ENCODE measurements at regions not wholly inside any gene's neighbourhood (a gene's known extent, or its start where the extent isn't known, plus 50 kb on each side); places are given as distances from the start of the nearest gene placed in this dataset.
A peak's percentile ranks its signal among the peaks of the same experiment; 100 is the strongest.
"Not testable (repeated sequence)": the region's sequence is repeated elsewhere in the genome, so short reads cannot be mapped to it uniquely, and the experiment has no call there.

DNA sequence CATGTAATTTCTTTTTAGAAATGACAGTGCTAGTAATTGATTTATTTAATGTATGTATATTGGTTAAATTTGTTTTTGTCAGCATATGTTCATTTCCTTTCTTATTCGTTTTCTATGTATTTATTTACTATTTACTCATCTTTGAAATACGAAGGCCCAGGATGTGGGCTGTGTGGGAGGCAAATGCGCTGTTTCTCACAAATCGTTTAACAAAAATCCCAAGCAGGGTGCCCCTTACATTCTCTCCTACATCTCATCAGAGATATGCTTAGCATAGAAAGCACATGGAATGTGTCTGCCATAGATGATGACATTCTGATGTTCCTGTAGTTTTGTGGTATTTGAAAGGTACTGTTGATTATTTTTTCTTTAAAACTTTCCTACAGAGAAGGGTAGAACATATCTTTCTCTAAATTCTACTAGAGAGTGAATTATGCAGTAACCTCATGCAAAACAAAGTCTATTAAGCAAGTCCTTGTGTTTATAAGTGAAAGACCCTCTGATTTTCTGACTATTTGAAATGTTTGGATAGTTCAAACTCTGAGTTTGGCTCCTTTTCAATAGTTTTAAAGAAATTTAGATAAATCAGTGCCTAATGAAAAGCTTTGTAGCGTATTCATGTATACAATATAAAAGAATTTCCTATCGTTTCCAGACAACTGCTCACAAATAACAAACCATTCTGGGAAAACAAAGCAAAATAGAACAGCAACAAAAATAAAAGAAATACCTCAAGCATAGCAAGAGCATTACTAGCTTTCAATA is 111.1 kb upstream of the VGLL3 start:
- DNase-seq, result no peak

DNA sequence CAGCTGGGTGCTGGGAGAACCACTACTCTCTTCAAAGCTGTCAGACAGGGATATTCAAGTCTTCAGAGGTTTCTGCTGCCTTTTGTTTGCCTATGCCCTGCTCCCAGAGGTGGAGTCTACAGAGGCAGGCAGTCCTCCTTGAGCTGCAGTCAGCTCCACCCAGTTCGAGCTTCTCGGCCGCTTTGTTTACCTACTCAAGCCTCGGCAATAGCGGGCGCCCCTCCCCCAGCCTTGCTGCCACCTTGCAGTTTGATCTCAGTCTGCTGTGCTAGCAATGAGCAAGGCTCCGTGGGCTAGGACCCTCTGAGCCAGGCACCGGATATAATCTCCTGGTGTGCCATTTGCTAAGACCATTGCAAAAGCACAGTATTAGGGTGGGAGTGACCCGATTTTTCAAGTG is 106.8 kb upstream of the VGLL3 start:
- not testable (repeated sequence) for DNase-seq

DNA sequence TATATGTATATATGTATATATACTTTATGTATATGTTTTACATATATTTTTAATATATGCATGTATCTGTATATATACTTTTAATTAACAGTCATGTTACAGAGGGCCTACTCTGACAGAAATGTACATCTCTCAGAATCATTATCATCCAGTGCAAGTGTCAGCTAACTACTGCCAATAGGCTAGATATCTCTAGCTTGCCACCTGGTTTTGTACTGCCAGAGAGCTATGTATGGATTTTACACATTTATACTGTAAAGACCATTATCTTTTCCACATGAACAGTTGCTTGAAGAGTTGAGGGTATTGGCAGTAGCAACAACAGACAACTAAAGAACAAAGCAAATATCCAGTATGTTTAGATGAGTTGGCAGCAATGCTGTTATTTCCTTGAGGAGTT is 99.7 kb upstream of the VGLL3 start:
- DNase-seq, result no peak

DNA sequence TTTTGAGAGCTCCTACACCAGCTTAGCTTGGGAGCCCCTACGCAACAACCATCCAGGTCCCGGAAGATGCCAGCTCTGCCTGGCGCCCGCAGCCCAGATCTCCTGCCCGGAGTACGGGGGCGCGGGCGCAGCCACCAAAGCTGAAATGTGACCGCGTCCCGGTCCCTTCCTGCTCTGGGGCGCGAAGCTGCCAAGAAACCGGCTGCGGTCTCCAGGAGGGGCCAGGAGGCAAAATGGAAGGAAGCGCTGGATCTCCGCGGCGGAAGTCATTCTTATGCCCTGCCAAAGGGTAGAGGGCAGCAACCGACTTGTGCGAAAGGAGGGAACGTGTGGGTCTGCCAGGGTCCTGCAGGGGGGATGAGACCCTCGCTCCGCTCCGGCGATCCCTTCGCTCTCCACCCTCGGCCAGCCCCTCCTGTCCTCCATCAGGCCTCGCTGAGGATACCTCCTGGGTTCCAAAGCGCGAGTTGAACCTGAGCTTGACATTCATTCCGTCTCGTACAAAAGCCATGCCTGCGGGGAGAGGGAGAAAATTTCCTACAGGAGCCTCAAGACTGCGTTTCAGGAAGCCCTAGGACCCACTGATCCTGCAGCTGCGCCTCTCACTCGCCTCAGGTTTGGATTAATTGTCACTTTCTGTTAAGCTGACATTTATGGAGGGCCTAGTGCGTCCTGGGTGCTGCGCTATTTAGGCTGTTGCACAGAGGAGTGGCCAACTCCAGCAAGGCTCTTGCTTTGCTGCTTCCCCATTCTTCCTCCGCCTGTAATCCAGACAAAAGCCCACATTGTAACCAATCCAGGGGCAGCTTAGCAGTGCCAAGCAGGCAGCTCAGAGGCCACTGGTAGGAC is 98.3 kb upstream of the VGLL3 start:
- DNase-seq, result peak in 1 of 6 experiments; percentile 2

DNA sequence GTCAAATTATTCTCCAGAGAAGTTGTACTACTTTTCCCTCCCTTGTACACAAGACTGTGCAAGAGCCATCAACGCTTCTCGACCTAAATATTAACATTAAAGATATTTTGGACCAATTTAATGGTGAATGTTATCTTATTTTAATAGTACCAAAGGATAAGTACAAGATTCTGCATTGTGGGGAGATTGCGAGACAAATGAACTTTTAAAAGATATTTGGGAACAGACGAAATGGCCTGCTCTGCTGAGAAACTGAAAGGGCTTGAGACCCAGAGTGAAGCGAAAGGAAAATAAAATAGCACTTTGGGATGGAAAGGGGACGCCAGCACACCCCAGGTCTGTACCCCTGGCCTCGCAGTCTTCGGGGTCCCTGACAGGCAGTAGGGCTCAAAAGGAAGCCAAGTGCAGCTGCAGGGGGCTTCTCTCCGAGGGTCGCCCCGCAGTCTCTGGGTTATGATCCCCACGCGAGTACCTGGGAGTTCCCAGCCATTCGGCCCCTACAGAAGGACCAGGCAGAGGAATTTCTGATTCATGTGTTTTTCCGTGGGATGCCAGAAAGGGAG is 97.6 kb upstream of the VGLL3 start:
- DNase-seq, result no peak

DNA sequence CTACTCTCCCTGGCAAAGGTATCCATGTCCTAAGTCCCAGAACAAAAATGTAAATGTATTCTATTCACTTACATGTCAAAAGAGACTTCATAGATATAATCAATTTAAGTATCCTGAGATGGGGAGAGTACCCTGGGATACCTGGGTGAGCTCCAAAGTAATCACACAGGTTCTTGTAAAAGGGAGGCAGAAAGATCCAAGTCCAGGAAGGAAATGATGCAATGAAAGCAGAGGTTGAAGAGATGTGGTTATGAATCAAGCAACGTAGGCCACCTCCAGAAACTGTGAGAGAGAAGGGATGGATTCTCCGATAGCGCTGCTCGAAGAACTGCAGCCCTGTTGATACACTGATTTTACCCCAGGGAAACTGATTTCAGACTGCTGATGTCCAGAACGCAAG is 93.9 kb upstream of the VGLL3 start:
- no peak for DNase-seq

DNA sequence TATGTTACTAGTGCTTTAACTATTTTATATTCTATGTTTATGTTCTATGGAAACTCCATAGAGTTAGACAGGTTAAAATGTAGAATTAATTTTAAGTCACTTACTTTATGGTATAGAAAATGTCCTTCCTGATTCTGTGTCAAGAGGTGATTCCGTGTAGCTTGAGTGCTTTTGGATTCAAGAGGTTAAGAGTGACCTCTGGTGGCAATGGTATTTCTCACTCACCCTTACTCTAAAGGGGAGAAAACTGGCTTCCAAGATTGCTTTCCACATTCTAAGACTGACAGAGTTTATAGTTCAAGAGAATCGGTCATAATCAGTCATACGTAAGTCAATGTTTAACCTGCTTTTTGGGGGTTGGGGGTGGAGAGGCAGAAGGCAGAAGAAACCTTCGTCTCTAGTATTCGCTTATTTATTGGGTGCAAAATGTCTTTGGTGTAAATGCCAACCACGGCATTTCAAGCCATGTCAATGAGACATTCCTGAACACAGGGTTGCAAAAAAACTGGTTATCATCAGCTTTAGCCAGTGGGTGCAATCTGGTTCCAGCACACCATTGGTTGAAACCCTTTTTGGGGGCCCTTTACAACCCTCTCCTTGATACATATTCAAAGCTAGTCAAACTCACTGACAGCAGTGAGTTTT is 92.0 kb upstream of the VGLL3 start:
- DNase-seq, result no peak

DNA sequence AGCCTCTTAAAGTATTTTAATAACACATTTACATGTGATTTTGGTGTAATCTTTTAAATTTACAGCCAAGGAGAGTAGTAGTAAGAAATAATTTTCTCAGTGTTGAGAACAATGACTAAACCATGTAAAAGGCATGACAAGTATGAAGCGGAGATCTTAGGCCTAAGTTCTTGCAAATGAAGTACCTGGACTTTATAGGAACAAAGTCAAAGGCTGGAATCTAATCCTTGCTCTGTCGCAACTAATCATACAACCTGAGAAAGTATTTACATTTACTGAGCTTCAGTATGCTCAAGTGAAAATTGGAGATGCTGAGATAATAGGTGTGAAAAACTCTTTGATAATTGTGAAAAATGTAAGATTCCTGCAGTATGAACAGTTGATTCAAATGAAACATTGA is 86.4 kb upstream of the VGLL3 start:
- DNase-seq, result no peak

DNA sequence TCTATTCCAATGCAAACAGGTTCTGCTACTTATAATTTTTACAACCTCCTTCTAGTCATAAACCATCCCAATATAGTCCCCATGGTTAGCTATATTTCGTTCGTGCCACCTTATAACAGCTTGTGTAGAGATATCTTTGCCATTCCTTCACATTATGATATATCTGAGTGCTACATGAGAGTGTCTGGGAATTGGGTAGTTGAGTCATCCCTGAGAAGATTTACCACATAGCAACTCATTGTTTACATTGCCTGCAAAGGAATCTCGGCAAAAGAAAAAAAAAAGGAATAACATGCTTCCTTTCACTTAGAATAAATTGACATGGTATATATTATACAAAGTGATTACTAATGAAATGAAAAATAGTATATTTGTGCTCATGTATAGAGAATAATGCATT is 86.0 kb upstream of the VGLL3 start:
- no peak for DNase-seq

DNA sequence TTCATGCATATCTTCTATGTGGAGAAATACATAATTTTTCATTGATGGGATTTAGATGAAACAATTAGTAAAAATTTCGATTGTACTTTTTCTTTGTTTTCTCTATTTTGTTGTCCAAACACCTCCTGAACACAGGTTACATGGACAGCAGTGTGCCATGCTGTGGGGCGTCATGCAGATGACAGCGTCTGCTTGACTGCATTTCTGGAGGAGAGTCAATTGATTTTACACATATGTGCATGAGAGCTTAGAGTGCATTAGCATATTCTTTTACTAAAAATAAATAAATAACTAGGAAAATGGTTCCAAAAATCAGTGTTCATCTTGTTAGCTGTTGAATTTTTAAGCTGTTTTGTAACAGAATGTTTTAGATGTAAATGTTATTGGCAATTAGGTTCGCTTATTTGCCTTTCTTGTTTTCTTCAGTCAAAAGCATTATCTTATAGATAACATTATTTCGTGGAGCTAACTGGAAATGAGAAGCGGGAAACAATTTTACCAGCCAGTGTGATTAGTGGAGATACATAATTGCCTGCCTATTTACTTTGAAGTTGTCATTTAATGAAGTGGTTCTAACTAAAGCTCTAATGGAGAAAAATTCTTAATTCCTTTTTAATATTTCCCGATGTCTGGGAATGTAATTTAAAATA is 82.7 kb upstream of the VGLL3 start:
- DNase-seq, result no peak

DNA sequence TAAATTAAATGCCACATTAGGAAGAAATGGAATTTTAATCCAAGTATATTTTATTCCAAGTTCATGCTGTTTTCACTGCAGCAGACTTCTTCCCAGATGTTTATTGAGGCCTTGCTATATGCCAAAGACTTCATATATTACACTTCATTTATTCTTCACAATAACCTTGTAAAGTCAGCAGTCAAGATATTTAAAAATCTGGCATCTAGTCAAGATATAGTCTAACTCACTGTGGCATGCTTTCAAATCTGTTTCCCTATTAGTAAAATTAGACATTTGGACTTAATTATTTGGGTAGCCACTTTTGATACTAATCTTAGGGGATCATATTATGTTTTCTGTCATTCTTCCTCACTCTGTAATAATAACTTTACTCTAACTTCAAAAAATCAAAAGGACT is 81.5 kb upstream of the VGLL3 start:
- DNase-seq, result no peak

DNA sequence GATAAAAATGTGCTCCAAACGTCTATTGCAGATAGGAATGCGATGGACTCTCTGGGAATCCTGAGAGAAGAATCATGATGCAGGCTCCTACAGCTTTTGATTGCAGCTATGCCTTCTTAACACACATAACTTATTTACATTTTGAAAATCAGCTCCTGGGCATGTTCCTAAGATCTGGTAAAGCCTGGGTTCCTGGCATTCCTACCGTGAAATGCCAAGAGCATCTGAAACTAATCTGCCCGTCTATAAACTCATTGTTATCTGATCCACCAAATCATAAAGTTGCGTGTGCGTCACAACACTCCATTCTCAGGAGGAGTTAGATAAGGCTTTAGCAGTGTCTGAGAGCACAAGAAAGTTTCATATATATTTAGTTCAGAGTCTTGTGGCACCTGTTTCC is 79.0 kb upstream of the VGLL3 start:
- no peak for DNase-seq

DNA sequence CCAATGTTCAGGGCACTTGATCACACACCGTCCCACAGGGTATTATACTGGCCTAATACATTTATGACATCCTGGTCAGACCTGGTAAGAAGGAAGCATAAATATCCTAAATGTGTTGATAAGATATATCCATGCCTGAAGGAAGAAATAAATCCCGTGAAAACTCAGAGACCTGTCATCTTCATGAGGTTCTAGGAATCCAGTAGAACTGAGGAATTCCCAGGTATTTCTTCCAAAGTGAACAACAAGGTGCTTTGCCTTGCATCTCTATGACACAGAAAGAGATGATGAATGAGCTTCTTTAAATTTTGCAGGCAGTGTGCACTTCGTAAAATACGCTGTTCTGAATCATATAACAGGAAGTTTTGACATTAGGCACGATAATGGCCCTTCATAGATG is 78.1 kb upstream of the VGLL3 start:
- DNase-seq, result no peak

DNA sequence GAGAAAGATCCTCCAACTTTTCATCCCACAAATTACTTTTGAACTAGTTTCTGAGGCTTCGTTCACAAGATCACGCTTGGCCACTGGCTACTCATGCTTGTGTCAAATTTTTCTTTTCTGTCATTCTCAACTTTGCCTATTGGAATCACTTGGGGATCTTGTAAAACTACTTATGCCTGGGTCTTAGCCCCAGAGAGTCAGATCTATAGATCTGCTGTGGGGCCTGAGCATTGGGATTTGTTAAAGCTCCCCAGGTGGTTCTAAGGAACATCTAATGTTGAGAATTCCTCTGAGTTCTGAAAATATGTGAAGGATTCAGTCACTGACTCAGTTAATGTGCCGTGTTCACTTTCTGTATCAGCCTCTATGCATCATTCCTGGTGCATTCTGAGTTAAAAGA is 71.7 kb upstream of the VGLL3 start:
- no peak for DNase-seq

DNA sequence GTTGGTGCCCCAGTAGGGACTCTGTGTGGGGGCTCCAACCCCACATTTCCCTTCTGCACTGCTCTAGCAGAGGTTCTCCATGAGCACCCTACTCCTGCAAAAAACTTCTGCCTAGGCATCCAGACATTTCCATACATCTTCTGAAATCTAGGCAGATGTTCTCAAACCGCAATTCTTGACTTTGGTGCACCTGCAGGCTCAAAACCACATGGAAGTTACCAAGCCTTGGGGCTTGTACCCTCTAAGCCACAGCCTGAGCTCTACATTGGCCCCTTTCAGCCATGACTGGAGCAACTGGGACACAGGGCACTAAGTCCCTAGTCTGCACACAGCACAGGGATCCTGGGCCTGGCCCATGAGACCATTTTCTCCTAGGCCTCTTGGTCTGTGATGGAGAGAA is 66.5 kb upstream of the VGLL3 start:
- DNase-seq, result no peak

DNA sequence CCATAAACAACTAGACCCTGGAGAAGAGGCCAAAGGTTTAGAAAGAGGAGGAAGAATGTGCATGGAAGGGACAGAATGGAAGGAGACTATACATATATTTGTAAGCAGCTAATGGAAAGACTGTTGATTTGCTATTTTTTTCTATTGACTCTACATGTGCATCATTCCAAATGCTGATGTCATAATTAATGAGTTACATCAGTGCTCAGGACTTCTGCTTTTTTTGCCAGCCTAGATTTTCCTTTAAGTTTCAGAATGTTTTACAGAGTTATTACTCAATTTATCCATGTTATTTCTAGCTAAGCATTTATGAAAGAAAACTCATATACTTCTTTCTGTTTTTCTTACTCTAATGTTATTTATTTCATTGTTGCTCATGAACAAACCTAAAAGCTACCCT is 62.6 kb upstream of the VGLL3 start:
- DNase-seq, result no peak

DNA sequence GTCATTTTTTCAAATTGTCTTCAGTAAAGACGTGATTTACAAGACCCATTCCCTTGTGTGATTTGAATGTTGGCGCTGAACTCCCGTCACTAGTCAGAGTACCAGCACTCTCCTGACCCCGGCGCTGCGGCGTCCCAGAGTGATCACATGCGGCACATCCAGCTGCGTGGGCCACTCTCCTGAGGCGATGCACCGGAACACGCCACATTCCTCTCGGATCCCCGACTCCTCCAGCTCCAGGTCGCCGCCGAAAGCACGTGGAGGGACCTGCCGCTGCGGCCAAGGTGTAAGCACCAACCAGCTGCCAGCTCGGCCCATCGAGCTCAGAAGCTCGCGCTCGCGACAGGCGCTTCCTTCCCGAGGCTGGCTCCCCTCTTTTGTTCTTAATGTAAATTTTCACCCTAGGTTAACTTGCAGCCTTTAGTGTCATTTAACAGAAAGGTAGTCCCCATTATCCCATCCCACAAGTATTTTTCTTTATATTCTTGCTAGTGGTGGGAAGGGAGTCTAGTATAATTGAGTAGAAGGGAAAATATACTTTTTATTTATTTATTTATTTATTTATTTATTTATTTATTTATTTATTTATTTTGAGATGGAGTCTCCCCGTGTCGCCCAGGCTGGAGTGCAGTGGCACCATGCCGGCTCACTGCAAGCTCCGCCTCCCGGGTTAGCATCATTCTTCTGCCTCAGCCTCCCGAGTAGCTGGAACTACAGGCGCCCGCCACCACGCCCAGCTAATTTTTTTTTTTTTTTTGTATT is 61.7 kb upstream of the VGLL3 start:
- no peak for DNase-seq

DNA sequence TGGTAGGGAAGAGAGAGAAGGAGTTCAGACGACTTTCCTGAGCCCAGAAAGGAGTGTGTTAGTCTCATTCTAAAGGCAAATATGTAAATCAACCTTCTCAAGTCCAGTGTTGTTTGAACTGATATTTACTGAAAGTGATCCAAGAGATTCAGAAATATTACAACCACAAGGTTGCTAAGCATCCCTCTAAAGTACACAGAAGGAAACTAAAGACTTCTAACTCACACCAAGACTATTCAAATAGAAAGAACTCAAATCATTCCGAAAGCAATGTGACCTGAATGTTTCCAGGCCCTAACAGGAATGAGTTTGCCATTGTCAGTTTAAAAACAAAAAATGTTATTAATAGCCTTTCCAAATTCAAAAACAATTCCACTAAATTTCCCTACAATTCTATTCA is 56.9 kb upstream of the VGLL3 start:
- no peak for DNase-seq

DNA sequence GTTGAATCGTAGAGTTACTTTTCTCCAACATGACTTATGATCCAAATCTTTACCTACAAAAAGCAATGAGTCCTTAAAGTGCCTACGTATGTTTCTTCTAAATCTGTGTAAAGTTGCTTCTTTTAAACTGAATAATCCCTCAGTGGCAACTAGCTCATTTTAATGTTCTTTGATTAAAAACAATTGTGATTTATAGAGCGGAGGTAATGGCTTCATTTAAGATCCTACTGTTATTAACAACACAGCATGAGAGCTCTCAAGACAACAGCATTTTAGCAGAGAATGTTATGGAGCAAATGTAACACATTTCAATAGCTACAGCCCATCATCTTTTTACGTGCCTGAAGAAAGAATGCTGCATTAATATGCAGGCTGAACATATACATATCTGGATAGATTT is 55.3 kb upstream of the VGLL3 start:
- no peak for DNase-seq

DNA sequence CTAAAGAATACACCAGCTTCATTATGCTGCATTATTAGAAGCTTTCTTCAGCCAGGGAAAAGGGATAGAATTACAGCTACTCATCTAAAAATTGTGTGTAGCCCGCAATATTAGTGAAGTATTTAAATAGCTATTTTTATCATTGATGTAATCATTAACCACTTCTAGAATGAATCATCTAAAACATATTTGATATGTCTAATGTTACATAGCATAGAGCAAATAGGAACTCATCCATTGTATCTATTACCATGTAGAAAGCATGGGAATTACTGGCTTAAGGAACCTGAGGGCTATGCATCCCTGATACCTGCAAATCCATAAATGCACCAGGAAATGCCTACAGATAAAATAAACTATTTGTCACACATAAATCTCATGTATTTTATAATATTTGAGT is 54.5 kb upstream of the VGLL3 start:
- DNase-seq, result no peak

DNA sequence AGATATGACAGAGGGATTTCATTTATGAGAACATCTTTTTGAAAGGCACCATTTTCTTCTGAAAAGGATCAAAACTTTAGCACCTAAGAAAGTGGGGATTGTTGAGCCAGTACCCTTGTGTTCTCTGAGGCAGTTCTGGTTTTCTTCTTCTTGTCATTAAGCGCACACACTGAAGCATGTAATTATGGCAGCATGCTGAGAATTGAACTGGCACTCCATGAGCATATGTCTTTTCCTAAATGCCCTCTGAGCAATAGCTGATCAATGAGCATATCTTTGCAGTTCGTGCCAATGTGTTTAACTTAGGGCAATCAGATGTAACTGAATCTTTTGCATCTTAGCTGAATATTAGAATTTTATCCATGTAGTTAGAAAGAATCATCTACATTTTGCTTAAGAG is 53.9 kb upstream of the VGLL3 start:
- no peak for DNase-seq

DNA sequence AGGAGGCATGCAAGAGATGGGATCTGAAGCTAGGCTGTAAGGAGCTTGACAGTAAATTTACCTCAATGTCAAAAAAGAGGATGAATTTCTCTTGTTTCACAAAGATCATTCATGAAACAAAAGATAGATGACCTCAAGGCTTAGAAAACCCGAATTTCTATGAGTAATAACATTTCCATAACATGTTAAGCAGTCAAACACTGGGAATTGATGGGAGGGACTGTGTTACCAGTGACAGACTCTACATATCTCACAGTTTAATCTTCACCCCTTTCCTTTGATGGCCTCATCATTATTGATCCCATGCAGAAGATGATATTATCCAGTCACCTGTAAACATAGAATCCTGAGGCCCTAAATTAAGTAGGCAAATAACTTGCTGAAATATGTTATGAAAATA is 53.5 kb upstream of the VGLL3 start:
- no peak for DNase-seq
